22Rv1 (cell line): ENCODE measurements at regions not wholly inside any gene's neighbourhood (a gene's known extent, or its start where the extent isn't known, plus 50 kb on each side); places are given as distances from the start of the nearest gene placed in this dataset.

Experiments used
- H3K27ac ChIP-seq: fragments of 450-650 bp; 2 replicates; pipeline ENCODE4 v1.5.1; 2017
- ZFX ChIP-seq: fragments of 450-650 bp; IDR thresholded peaks from 2 replicates; pipeline ENCODE4 v1.6.1; 2017; ENCODE audit warnings: antibody characterized with exemption, borderline replicate concordance
- TF ChIP-seq, protein P1 (sequence below): fragments of 450-650 bp; IDR thresholded peaks from 2 replicates; pipeline ENCODE4 v1.5.1; 2017; ENCODE audit warnings: mild to moderate bottlenecking

DNA sequence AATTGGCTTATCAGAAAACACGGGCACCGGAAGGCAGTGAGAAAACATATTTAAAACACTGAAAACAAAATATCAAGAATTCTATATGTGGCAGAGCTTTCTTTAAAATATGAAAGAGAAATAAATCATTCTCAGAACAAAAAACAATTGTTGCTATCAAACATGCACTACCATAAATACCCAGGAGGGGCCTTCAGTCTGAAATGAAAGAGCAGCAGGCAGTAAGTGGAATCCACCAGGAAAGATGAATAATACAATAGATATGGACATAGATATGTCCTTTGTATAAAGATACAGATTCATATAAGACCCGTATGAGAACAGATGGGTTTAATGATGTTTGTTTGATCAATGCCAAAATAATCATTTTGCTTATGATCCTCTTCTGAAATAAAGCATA is 142.0 kb downstream of the TMEM18 start:
- TF ChIP-seq ZFX: no peak
- TF ChIP-seq, protein P1, sequence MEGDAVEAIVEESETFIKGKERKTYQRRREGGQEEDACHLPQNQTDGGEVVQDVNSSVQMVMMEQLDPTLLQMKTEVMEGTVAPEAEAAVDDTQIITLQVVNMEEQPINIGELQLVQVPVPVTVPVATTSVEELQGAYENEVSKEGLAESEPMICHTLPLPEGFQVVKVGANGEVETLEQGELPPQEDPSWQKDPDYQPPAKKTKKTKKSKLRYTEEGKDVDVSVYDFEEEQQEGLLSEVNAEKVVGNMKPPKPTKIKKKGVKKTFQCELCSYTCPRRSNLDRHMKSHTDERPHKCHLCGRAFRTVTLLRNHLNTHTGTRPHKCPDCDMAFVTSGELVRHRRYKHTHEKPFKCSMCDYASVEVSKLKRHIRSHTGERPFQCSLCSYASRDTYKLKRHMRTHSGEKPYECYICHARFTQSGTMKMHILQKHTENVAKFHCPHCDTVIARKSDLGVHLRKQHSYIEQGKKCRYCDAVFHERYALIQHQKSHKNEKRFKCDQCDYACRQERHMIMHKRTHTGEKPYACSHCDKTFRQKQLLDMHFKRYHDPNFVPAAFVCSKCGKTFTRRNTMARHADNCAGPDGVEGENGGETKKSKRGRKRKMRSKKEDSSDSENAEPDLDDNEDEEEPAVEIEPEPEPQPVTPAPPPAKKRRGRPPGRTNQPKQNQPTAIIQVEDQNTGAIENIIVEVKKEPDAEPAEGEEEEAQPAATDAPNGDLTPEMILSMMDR: no peak
- H3K27ac ChIP-seq: no peak overlapping the region

DNA sequence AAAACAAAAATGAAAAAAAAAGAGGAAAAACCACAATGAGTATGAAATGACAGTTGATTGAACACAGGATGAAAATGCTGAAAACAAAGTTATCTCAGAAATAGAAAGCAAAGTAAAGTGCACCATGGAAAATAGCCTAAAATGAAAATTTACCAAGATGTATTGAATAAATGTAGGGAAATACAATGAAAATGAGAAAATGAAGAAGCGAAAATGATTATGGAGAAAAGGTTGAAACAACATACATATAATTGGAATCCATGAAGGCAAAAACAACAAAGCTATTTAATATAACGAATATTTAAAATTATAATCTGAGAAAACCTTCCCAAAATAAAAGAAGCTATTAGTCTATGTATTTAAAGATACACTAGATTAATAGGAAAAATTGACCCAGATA is 147.4 kb downstream of the TMEM18 start:
- TF ChIP-seq, protein P1: no peak
- TF ChIP-seq ZFX: no peak
- no peak overlapping the region for H3K27ac ChIP-seq

DNA sequence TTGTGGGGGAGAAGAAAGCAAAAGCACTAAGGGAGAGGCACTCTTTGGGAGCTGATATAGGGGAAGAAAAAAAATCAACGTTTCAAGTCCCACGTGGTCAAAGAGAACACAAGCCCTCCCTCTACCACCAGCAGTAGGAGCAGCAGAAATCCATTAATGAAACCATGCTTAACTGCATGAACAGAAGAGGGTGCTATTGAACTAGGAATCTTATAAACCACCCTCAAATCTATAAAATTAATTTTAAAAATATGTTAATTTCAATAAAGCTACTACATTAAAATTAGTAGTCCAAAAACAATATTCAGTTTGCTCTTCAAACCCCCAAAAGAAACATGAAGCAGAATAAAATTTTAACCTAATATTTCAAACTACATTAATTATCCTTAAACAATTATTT is 147.8 kb downstream of the TMEM18 start:
- TF ChIP-seq, protein P1: peak; percentile 19; the same call in 1 of the 2 replicates
- TF ChIP-seq ZFX: no peak
- no peak overlapping the region for H3K27ac ChIP-seq

DNA sequence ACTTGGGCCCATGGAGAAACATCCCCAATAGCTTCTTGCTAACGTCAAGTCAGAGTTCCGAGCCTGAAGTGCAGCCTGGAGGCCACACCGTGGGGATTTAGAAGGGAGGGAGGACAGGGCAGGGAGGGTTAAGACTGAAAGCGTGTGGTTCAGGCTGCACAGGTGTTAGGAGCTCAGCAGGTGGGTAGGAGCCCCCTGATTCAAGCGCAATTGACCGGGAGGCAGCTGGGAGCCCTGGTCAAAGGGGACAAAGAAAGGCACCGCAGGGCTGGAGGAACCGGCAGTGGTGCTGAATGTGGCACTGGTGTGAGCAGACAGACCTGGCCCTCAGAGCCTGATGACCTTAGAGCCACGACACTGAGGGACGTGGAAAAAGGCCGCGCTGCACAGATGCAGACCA is 149.6 kb downstream of the TMEM18 start:
- TF ChIP-seq ZFX: no peak
- TF ChIP-seq, protein P1: no peak
- no peak overlapping the region for H3K27ac ChIP-seq

DNA sequence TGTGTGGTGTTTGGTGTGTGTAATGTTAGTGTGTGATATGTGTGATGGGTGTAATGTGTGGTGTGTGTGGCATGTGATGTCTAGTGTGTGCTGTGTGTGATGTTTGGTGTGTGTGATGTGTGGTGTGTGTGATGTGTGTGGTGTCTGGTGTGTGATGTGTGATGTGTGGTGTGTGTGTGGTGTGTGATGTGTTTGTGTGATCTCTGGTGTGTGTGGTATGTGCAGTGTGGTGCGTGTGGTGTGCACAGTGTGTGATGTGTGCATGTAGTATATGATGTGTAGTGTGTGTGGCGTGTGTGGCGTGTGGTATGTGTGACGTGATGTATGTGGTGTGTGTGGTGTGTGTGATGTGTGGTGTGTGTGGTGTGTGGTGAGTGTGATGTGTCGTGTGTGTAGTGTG is 150.3 kb downstream of the TMEM18 start:
- TF ChIP-seq ZFX: no peak
- no peak overlapping the region for H3K27ac ChIP-seq

DNA sequence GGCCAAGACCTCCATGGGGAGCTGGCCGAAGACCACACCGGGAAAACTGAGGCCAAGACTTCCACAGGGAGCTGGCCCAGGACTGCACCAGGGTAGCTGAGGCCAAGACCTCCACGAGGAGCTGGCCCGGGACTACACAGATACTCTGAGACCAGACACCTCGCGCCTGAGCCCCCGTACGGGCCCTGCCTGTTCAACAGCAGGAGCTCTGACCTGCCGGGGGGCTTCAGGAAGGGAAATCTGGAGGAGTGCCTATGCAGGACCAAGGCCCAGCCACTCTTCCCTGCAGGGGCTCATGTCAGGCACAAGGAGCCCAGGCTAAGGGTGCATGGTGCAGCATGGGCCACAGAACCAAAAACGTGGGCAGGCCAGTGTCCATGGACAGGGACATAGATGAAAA is 151.6 kb downstream of the TMEM18 start:
- TF ChIP-seq ZFX: no peak
- TF ChIP-seq, protein P1: no peak

DNA sequence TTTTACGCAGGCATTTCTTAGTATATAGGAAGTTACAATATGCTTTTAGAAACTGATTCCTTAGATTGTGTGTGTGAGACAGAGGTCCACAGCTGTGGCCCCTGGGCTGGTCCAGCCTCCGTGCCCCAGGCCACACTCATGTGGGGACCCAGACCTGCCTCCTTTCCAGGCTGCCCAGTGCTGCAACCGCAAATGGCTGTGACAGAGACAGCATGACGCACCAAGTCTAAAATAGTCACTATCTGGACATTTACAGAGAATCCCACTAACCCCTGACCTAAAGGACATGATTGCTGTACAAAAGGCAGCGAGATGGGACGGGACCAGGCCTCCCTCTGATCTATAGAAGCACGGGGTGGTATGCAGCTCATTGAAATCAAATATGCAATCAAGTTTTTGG is 152.2 kb downstream of the TMEM18 start:
- TF ChIP-seq, protein P1: no peak
- TF ChIP-seq ZFX: no peak
- H3K27ac ChIP-seq: no peak overlapping the region

More for the DNA sequence above, 151.6 kb downstream of the TMEM18 start:
- no peak overlapping the region for H3K27ac ChIP-seq

DNA sequence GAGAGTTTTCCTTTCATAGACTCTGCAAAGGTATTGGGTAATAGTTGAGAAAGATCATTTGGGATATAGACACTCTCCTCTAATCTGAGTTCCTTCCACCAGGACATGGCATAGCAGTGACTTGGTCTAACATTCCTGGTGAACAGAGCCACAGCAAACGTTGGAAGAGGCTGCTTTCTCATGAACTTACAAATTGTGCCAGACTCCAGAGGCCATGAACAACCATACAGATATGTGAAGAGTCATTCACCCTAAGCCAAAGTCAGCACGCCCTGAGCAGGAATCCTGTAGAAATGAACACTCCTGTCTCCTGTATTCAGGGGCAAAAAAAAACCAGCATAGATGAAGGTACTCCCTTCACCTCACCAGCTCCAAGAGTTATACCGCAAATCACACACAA is 152.8 kb downstream of the TMEM18 start:
- TF ChIP-seq, protein P1: no peak
- no peak for TF ChIP-seq ZFX
- H3K27ac ChIP-seq: no peak overlapping the region
